Gastrocnemius medialis (tissue), 4 donors: ENCODE measurements at regions not wholly inside any gene's neighbourhood (a gene's known extent, or its start where the extent isn't known, plus 50 kb on each side); places are given as distances from the start of the nearest gene placed in this dataset.

Source experiments
- CTCF ChIP-seq, 5 experiments: fragments of 450-650 bp in 3 of 5; fragments of 200-600 bp in 2 of 5; sonication (generic) in 2 of 5; IDR thresholded peaks in 4 of 5; conservative IDR thresholded peaks in 1 of 5; 1 replicate in 4 of 5; 2 replicates in 1 of 5; pipeline ENCODE4 v1.5.1; 2016 to 2019; ENCODE audit warnings: antibody characterized with exemption in 5 of 5, mild to moderate bottlenecking in 3 of 5, moderate library complexity in 3 of 5
- POLR2A ChIP-seq, 2 donors: fragments of 450-650 bp; IDR thresholded peaks; one replicate each; pipeline ENCODE4 v1.6.1; 2017; ENCODE audit warnings: antibody characterized with exemption in 2 of 2, mild to moderate bottlenecking in 2 of 2, moderate library complexity in 2 of 2

- no peak for TF ChIP-seq CTCF (IDR thresholded peaks at IDR 0.05 in 4 of 5, conservative IDR thresholded peaks at IDR 0.05 in 1 of 5)
- TF ChIP-seq POLR2A (IDR thresholded peaks at IDR 0.05) = no peak
These were observed 116.1 kb upstream of the SLC7A14 start for GRCh38 chr3:170701696-170702678.
